HCT116 (cell line): ENCODE measurements at regions not wholly inside any gene's neighbourhood (a gene's known extent, or its start where the extent isn't known, plus 50 kb on each side); places are given as distances from the start of the nearest gene placed in this dataset.

Source experiments
- ATAC-seq: fragments of 200-7000 bp; cut with Tn5 transposase; 2 replicates; pipeline ENCODE4 v1.9.1; 2020; ENCODE audit warnings: mild to moderate bottlenecking, moderate library complexity
- BruUV-seq: library from RNA; stranded (reverse); fragments of 400-500 nt; replicated peaks from 2 replicates; lab custom pipeline; 2021; lab: Mats Ljungman, UMichigan
- CTCF ChIA-PET: fragments of 300-600 bp; sonication (Branson Sonifier 250); formaldehyde crosslinking; loops from one replicate; lab custom pipeline; 2021; ENCODE audit warnings: antibody characterized with exemption; lab: Charles Lee
- POLR2A ChIA-PET: fragments of 300-600, 350-600 bp; sonication (Branson Sonifier 250); formaldehyde crosslinking; loops from one replicate; lab custom pipeline; 2021; ENCODE audit warnings: antibody characterized with exemption; lab: Charles Lee
- RAD21 ChIA-PET, 2 experiments: fragments of 300-600 bp; sonication (Branson Sonifier 250); formaldehyde crosslinking; loops; one replicate each; lab custom pipeline; 2023; ENCODE audit warnings: low total read pairs in 2 of 2; ENCODE audit not compliant: uncharacterized antibody in 2 of 2, unreplicated experiment in 2 of 2, low non-redundant PET in 1 of 2; lab: Charles Lee
- DNase-seq: peaks from one replicate; pipeline ENCODE4 v3.0.0-alpha.2; 2010; ENCODE audit warnings: low read depth, low spot score
- H2AFZ ChIP-seq: fragments of 200-600 bp; shearing (Covaris generic), sonication (generic); 2 replicates; pipeline ENCODE4 v1.6.1; 2017; ENCODE audit warnings: low read depth, mixed run types, mixed read lengths, antibody characterized with exemption, low read length; ENCODE audit not compliant: poor library complexity, severe bottlenecking
- H3K27ac ChIP-seq: 2 replicates; pipeline ENCODE4 v1.5.1; 2012; ENCODE audit warnings: low read depth, low read length
- H3K27me3 ChIP-seq: fragments of 200-600 bp; sonication (generic); 2 replicates; pipeline ENCODE4 v1.6.1; 2016; ENCODE audit warnings: mixed run types, low read length, mixed read lengths; ENCODE audit not compliant: insufficient read depth
- H3K36me3 ChIP-seq, 2 experiments: fragments of 200-500 bp in 1 of 2; fragments of 200-600 bp in 1 of 2; sonication (Bioruptor generic) in 1 of 2; sonication (generic) in 1 of 2; 2 replicates each; pipeline versions ENCODE4 v1.5.1 to v1.6.1; 2014 to 2016; ENCODE audit warnings: low read length in 2 of 2, inconsistent platforms in 1 of 2, mixed read lengths in 1 of 2, mixed run types in 1 of 2; ENCODE audit not compliant: insufficient read depth in 2 of 2, control insufficient read depth in 1 of 2
- H3K4me1 ChIP-seq, 2 experiments: fragments of 200-600 bp in 1 of 2; sonication (generic) in 1 of 2; 2 replicates each; pipeline versions ENCODE4 v1.5.1 to v1.6.1; 2012 to 2017; ENCODE audit warnings: low read length in 2 of 2, inconsistent platforms in 1 of 2, mild to moderate bottlenecking in 1 of 2, mixed read lengths in 1 of 2, mixed run types in 1 of 2, moderate library complexity in 1 of 2; ENCODE audit not compliant: insufficient read depth in 2 of 2, control insufficient read depth in 1 of 2
- H3K4me2 ChIP-seq: fragments of 200-600 bp; sonication (generic); 2 replicates; pipeline ENCODE4 v1.6.1; 2017; ENCODE audit warnings: mixed run types, low read length, mixed read lengths
- H3K4me3 ChIP-seq, 2 experiments: fragments of 200-600 bp in 1 of 2; sonication (generic) in 1 of 2; replicated peaks in 1 of 2; 2 replicates each; pipeline ENCODE4 v1.5.1; 2011 to 2016; ENCODE audit warnings: low read length in 2 of 2, control low read depth in 1 of 2, low read depth in 1 of 2, mild to moderate bottlenecking in 1 of 2, mixed read lengths in 1 of 2, mixed run types in 1 of 2
- H3K79me2 ChIP-seq: fragments of 200-600 bp; sonication (generic); 2 replicates; pipeline ENCODE4 v1.6.1; 2017; ENCODE audit warnings: mild to moderate bottlenecking, mixed run types, low read length, moderate library complexity, mixed read lengths; ENCODE audit not compliant: insufficient read depth
- H3K9ac ChIP-seq: fragments of 200-600 bp; sonication (generic); 2 replicates; pipeline ENCODE4 v1.6.1; 2016; ENCODE audit warnings: low read length, mixed read lengths
- H3K9me2 ChIP-seq: fragments of 200-600 bp; sonication (generic), shearing (Covaris generic); 2 replicates; pipeline ENCODE4 v1.6.1; 2017; ENCODE audit warnings: mixed run types, mild to moderate bottlenecking, moderate library complexity; ENCODE audit not compliant: insufficient read depth
- H3K9me3 ChIP-seq, 2 experiments: fragments of 200-500 bp in 1 of 2; fragments of 200-600 bp in 1 of 2; sonication (Bioruptor generic) in 1 of 2; sonication (generic) in 1 of 2; 2 replicates each; pipeline ENCODE4 v1.6.1; 2014 to 2017; ENCODE audit warnings: low read length in 2 of 2, mixed read lengths in 2 of 2, inconsistent platforms in 1 of 2, low read depth in 1 of 2, mild to moderate bottlenecking in 1 of 2, mixed run types in 1 of 2, moderate library complexity in 1 of 2; ENCODE audit not compliant: control insufficient read depth in 1 of 2, insufficient read depth in 1 of 2
- H4K20me1 ChIP-seq: fragments of 200-600 bp; sonication (generic), shearing (Covaris generic); 2 replicates; pipeline ENCODE4 v1.6.1; 2017; ENCODE audit warnings: mixed run types, mild to moderate bottlenecking, moderate library complexity; ENCODE audit not compliant: insufficient read depth
- ATF3 ChIP-seq: IDR thresholded peaks from 2 replicates; pipeline ENCODE4 v1.6.1; 2012
- CTCF ChIP-seq, 3 experiments: fragments of 200-600 bp in 1 of 3; sonication (generic) in 1 of 3; IDR thresholded peaks in 2 of 3; conservative IDR thresholded peaks in 1 of 3; 2 replicates each; pipeline ENCODE4 v1.5.1; 2012 to 2017; ENCODE audit warnings: low read depth in 2 of 3, low read length in 2 of 3, antibody characterized with exemption in 1 of 3, borderline replicate concordance in 1 of 3, control low read depth in 1 of 3, mild to moderate bottlenecking in 1 of 3, mixed read lengths in 1 of 3, mixed run types in 1 of 3, moderate library complexity in 1 of 3; ENCODE audit not compliant: insufficient read depth in 1 of 3
- EGR1 ChIP-seq: IDR thresholded peaks from 2 replicates; pipeline ENCODE4 v1.6.1; 2012; ENCODE audit warnings: low read depth
- FOSL1 ChIP-seq: IDR thresholded peaks from 2 replicates; pipeline ENCODE4 v1.6.1; 2012; ENCODE audit warnings: low read depth
- JUND ChIP-seq: IDR thresholded peaks from 2 replicates; pipeline ENCODE4 v1.6.1; 2012
- MAX ChIP-seq: IDR thresholded peaks from 2 replicates; pipeline ENCODE4 v1.6.1; 2012
- RAD21 ChIP-seq: IDR thresholded peaks from 2 replicates; pipeline ENCODE4 v1.6.1; 2012; ENCODE audit warnings: low read depth, mild to moderate bottlenecking
- REST ChIP-seq: IDR thresholded peaks from 2 replicates; pipeline ENCODE4 v1.6.1; 2012; ENCODE audit warnings: low read depth
- ZBTB33 ChIP-seq: IDR thresholded peaks from 2 replicates; pipeline ENCODE4 v1.6.1; 2011; ENCODE audit warnings: mild to moderate bottlenecking, low read length, moderate library complexity; ENCODE audit not compliant: insufficient replicate concordance; ENCODE audit errors: extremely low read depth
- ZFX ChIP-seq: fragments of 450-650 bp; IDR thresholded peaks from 2 replicates; pipeline ENCODE4 v1.6.1; 2017
- ZNF274 ChIP-seq: fragments of 200-500 bp; sonication (Bioruptor generic); IDR thresholded peaks from 2 replicates; pipeline ENCODE4 v1.6.1; 2014; ENCODE audit warnings: mild to moderate bottlenecking, low read depth, low read length, inconsistent platforms
- intact Hi-C: fragments of 100-400 bp; cut with micrococcal nuclease; formaldehyde crosslinking; loops from 2 replicates; pipeline ENCODE4 v1.10.0; 2022

- H3K27me3 ChIP-seq: peaks cover 7% of the 10 kb centered on the region; the same call in 1 of the 2 replicates
- ATAC-seq: peak; percentile 73
- H3K4me1 ChIP-seq: no peaks in the 10 kb centered on the region
- H3K9me3 ChIP-seq: no peaks in the 10 kb centered on the region
- no peak overlapping the region for H3K4me3 ChIP-seq
- no peak overlapping the region for H3K4me2 ChIP-seq
- H2AFZ ChIP-seq: no peak overlapping the region
- no peaks in the 10 kb centered on the region for H4K20me1 ChIP-seq
- H3K36me3 ChIP-seq: no peaks in the 10 kb centered on the region
- CTCF ChIA-PET: interaction anchor here (1.4 to 2.0 kb wide), 2 partner anchors 126 to 133 kb away, joined by 3 to 4 read pairs; no protein-coding TSS in a partner anchor
- no TSS peak for BruUV-seq
- H3K9ac ChIP-seq: no peak overlapping the region
- RAD21 ChIA-PET: no interaction called here
- POLR2A ChIA-PET: no interaction called here
- DNase-seq: peak; percentile 3
- TF ChIP-seq CTCF (IDR thresholded peaks at IDR 0.05 in 2 of 3, conservative IDR thresholded peaks at IDR 0.05 in 1 of 3; ENCODE audit: borderline replicate concordance in 1 of 3, insufficient read depth in 1 of 3, low read depth in 2 of 3, low read length in 2 of 3): peak in 2 of 3 experiments; percentile 17 to 23; a peak in 2 of 6 replicates
- peak; percentile 43 for TF ChIP-seq RAD21
- no peak for TF ChIP-seq EGR1
- no peaks in the 10 kb centered on the region for H3K9me2 ChIP-seq
- no peak overlapping the region for H3K27ac ChIP-seq
- intact Hi-C loops: no loop called here
- H3K79me2 ChIP-seq: no peaks in the 10 kb centered on the region
These were observed 70.9 kb downstream of the VIP start for GRCh38 chr6:152821525-152821924.

GRCh38 chr6:152824666-152825065 is 74.1 kb downstream of the VIP start:
- H3K4me3 ChIP-seq: no peak overlapping the region
- ChIA-PET RAD21 (no interaction called here), POLR2A (no interaction called here), CTCF (interaction anchor here (1.6 kb wide), 1 partner anchor 124 kb away, joined by 5 read pairs; no protein-coding TSS in a partner anchor)
- intact Hi-C loops: no loop called here
- peaks cover 6% of the 10 kb centered on the region; the same call in 1 of the 2 replicates for H3K27me3 ChIP-seq
- no peak for DNase-seq
- no peak overlapping the region for H3K27ac ChIP-seq
- H2AFZ ChIP-seq: no peak overlapping the region
- H3K4me1 ChIP-seq: no peaks in the 10 kb centered on the region
- H3K9ac ChIP-seq: no peak overlapping the region
- H3K9me3 ChIP-seq: no peaks in the 10 kb centered on the region
- no TSS peak for BruUV-seq
- no peaks in the 10 kb centered on the region for H3K36me3 ChIP-seq
- no peaks in the 10 kb centered on the region for H3K79me2 ChIP-seq
- H3K4me2 ChIP-seq: no peak overlapping the region
- no peaks in the 10 kb centered on the region for H4K20me1 ChIP-seq
- ATAC-seq: no peak
- H3K9me2 ChIP-seq: no peaks in the 10 kb centered on the region; the same call in 1 of the 2 replicates
- TF ChIP-seq REST (no peak), RAD21 (no peak), ZFX (no peak), MAX (no peak), ZNF274 (no peak), FOSL1 (no peak), ATF3 (no peak), ZBTB33 (no peak), JUND (no peak)
